ENCODE measurements at regions not wholly inside any gene's neighbourhood (a gene's known extent, or its start where the extent isn't known, plus 50 kb on each side); places are given as distances from the start of the nearest gene placed in this dataset.

DNA sequence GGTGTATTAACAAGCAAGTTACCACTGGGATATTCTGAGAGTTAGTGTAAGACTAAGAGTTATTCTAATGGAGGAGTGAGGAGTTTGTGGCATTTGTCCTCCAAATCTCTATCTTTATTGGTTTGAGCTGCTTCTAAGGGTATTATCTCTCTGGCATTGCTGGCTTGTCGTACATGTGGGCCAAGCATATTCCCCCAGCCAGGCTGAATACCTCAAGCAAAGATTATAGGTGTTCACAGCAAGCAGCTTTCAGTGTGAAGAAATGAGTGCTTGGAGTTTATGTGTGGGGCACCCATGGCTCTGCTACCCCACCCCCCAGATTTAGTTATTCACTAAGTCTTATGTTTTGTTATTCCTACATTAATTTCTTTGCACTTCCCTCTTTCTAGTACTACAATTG is 193.6 kb upstream of the FANCL start (continued):
- no peak for TF ChIP-seq MLLT1 (IDR thresholded peaks at IDR 0.05)
- TF ChIP-seq MXI1 (IDR thresholded peaks at IDR 0.05; ENCODE audit: low read depth, low read length) = no peak
- TF ChIP-seq RFX5 (IDR thresholded peaks at IDR 0.05; ENCODE audit: low read depth, low read length) = no peak

- Histone ChIP-seq H3K79me2 (ENCODE audit: control insufficient read depth, insufficient read depth, low read length) (no peaks in the 10 kb centered on the region), H3K4me3 (no peak overlapping the region), H3K9me3 (replicated peaks; ENCODE audit: control insufficient read depth, insufficient read depth, low read length) (no peaks in the 10 kb centered on the region), H3K27ac (ENCODE audit: control insufficient read depth, insufficient read depth) (no peak overlapping the region), H3K4me2 (ENCODE audit: control insufficient read depth, insufficient read depth) (no peak overlapping the region), H3K9ac (ENCODE audit: control insufficient read depth, insufficient read depth, low read length) (no peak overlapping the region), H4K20me1 (ENCODE audit: control insufficient read depth, insufficient read depth) (no peaks in the 10 kb centered on the region), H2AFZ (ENCODE audit: control insufficient read depth, low read depth, low read length) (no peak overlapping the region), H3K36me3 (ENCODE audit: control insufficient read depth in 2 of 2, insufficient read depth in 2 of 2, low read length in 1 of 2) (no peaks in the 10 kb centered on the region), H3K4me1 (ENCODE audit: control insufficient read depth, insufficient read depth, low read length) (no peaks in the 10 kb centered on the region), H3K27me3 (replicated peaks in 1 of 2; ENCODE audit: control insufficient read depth in 2 of 2, insufficient read depth in 2 of 2, low read length in 1 of 2) (no peaks in the 10 kb centered on the region; a peak in 2 of 4 replicates)
- ChIA-PET RAD21 (ENCODE audit: unreplicated experiment) (no interaction called here), SMC1A (ENCODE audit: uncharacterized antibody, unreplicated experiment) (no interaction called here), CTCF (interaction anchor here (0.7 to 1.0 kb wide), 2 partner anchors 12 to 21 kb away, joined by 3 read pairs; no protein-coding TSS in a partner anchor), POLR2A (no interaction called here)
- intact Hi-C loops (cut with micrococcal nuclease; ENCODE audit: unreplicated experiment) (no loop called here), in situ Hi-C loops (cut with MboI) (no loop called here)
- no peak for ATAC-seq
- no peak for FAIRE-seq
- TF ChIP-seq SMAD5 (IDR thresholded peaks at IDR 0.05; ENCODE audit: low read depth) (no peak), TAF1 (IDR thresholded peaks at IDR 0.05; ENCODE audit: borderline replicate concordance, low read depth, low read length) (no peak), REST (IDR thresholded peaks at IDR 0.05; ENCODE audit: low read depth, low read length) (no peak), SPI1 (IDR thresholded peaks at IDR 0.05; ENCODE audit: borderline replicate concordance, insufficient read depth, low read depth, low read length) (no peak)
- no TSS peak for BruUV-seq (replicated peaks)
- WGBS (ENCODE audit: insufficient coverage, insufficient replicate concordance, low lambda C conversion rate, missing lambda C conversion rate) = 51% methylated on average over 3 of the region's 3 CpGs
- no peak for DNase-seq (ENCODE audit: low read depth, low spot score)
Measured at GRCh38 chr2:58432491-58433170, 191.5 kb upstream of the FANCL start.

Data from GM12878 (cell line).